A549 (cell line): ENCODE measurements at regions not wholly inside any gene's neighbourhood (a gene's known extent, or its start where the extent isn't known, plus 50 kb on each side); places are given as distances from the start of the nearest gene placed in this dataset.

Experiments
- ATAC-seq, 2 experiments: fragments of 200-7000 bp in 1 of 2; fragments of >200 bp in 1 of 2; cut with Nextera tagmentation in 1 of 2; cut with Tn5 transposase in 1 of 2; 3 replicates each; pipeline versions ENCODE4 v1.8.0 to v1.9.1; 2018 to 2020; ENCODE audit warnings: mild to moderate bottlenecking in 1 of 2, moderate library complexity in 1 of 2
- CTCF ChIA-PET: fragments of 300-600 bp; sonication (Branson Sonifier 250); formaldehyde crosslinking; extraction: SDS; loops from one replicate; lab custom pipeline; 2021; ENCODE audit warnings: antibody characterized with exemption, inconsistent platforms; lab: Yijun Ruan, JAX
- POLR2A ChIA-PET: fragments of 350-600 bp; formaldehyde crosslinking; extraction: SDS; loops from one replicate; lab custom pipeline; 2021; ENCODE audit warnings: antibody characterized with exemption, inconsistent platforms; lab: Yijun Ruan, JAX
- DNase-seq, 2 experiments: peaks; one replicate each; pipeline versions ENCODE4 v3.0.0 to v3.0.0-alpha.2; 2011 to 2016; ENCODE audit warnings: low read depth in 1 of 2, low spot score in 1 of 2
- FAIRE-seq: peaks from 2 replicates; lab custom pipeline; 2011; peaks lifted over from hg19 to GRCh38; lab: Jason Lieb, UNC
- H3K27ac ChIP-seq, 2 experiments: fragments of >200 bp; sonication (Bioruptor Twin); formaldehyde crosslinking; 3 replicates each; pipeline ENCODE4 v1.5.1; 2016 to 2017
- H3K4me1 ChIP-seq: fragments of >200 bp; sonication (Bioruptor Twin); formaldehyde crosslinking; 3 replicates; pipeline ENCODE4 v1.6.1; 2016
- H3K4me2 ChIP-seq: fragments of >200 bp; sonication (Bioruptor Twin); formaldehyde crosslinking; 3 replicates; pipeline ENCODE4 v1.6.1; 2016
- H3K4me3 ChIP-seq: fragments of >200 bp; sonication (Bioruptor Twin); formaldehyde crosslinking; 3 replicates; pipeline ENCODE4 v1.5.1; 2016
- H3K9me3 ChIP-seq: fragments of >200 bp; sonication (Bioruptor Twin); formaldehyde crosslinking; 3 replicates; pipeline ENCODE4 v1.6.1; 2016
- BHLHE40 ChIP-seq: IDR thresholded peaks from 2 replicates; pipeline ENCODE4 v1.6.1; 2012; ENCODE audit warnings: low read depth, low read length, inconsistent platforms
- CBX2 ChIP-seq: fragments of 200-600 bp; sonication (generic); IDR thresholded peaks from 2 replicates; pipeline ENCODE4 v1.6.1; 2016; ENCODE audit warnings: low read depth, mild to moderate bottlenecking, borderline replicate concordance
- CBX8 ChIP-seq: fragments of 200-600 bp; sonication (generic); IDR thresholded peaks from 2 replicates; pipeline ENCODE4 v1.6.1; 2016
- CEBPB ChIP-seq, 2 experiments: fragments of >200 bp in 1 of 2; sonication (Bioruptor Twin) in 1 of 2; formaldehyde crosslinking in 1 of 2; IDR thresholded peaks; 2 replicates each; pipeline ENCODE4 v1.6.1; 2012 to 2016
- EHF ChIP-seq: fragments of 250-450 bp; sonication (Bioruptor Pico); IDR thresholded peaks from 2 replicates; pipeline ENCODE4 v1.5.0; 2020; ENCODE audit warnings: mild to moderate bottlenecking
- EP300 ChIP-seq, 2 experiments: fragments of >200 bp; sonication (Bioruptor Twin); formaldehyde crosslinking; IDR thresholded peaks; 2 replicates in 1 of 2; 3 replicates in 1 of 2; pipeline ENCODE4 v1.6.1; 2016 to 2017
- FOSL2 ChIP-seq, 2 experiments: fragments of 450-650 bp in 1 of 2; fragments of >200 bp in 1 of 2; sonication (Bioruptor Twin) in 1 of 2; formaldehyde crosslinking; IDR thresholded peaks; 2 replicates each; pipeline versions ENCODE4 v1.5.0 to v1.6.1; 2016 to 2020; ENCODE audit warnings: mild to moderate bottlenecking in 1 of 2, moderate library complexity in 1 of 2
- FOXS1 ChIP-seq: fragments of 250-450 bp; sonication (Bioruptor Pico); IDR thresholded peaks from 2 replicates; pipeline ENCODE4 v1.5.0; 2020; ENCODE audit warnings: mild to moderate bottlenecking, moderate library complexity
- HEYL ChIP-seq: fragments of 250-450 bp; sonication (Bioruptor Pico); IDR thresholded peaks from 2 replicates; pipeline ENCODE4 v1.8.0; 2021; ENCODE audit warnings: mild to moderate bottlenecking, moderate library complexity
- HOXB13 ChIP-seq: fragments of 250-450 bp; sonication (Bioruptor Pico); IDR thresholded peaks from 2 replicates; pipeline ENCODE4 v1.5.0; 2020; ENCODE audit warnings: low read depth, mild to moderate bottlenecking, moderate library complexity
- JUN ChIP-seq, 2 experiments: fragments of >200 bp; sonication (Bioruptor Twin); formaldehyde crosslinking; IDR thresholded peaks; 2 replicates in 1 of 2; 3 replicates in 1 of 2; pipeline ENCODE4 v1.6.1; 2016 to 2017
- JUNB ChIP-seq: fragments of >200 bp; sonication (Bioruptor Twin); formaldehyde crosslinking; IDR thresholded peaks from 2 replicates; pipeline ENCODE4 v1.6.1; 2016
- KDM1A ChIP-seq: fragments of 200-600 bp; sonication (generic); IDR thresholded peaks from 2 replicates; pipeline ENCODE4 v1.6.1; 2016; ENCODE audit warnings: low read depth, mild to moderate bottlenecking
- MAFK ChIP-seq: fragments of 450-650 bp; IDR thresholded peaks from 2 replicates; pipeline ENCODE4 v1.6.1; 2014; ENCODE audit not compliant: partially characterized antibody
- NPAS2 ChIP-seq: fragments of 250-450 bp; sonication (Bioruptor Pico); IDR thresholded peaks from 2 replicates; pipeline ENCODE4 v1.8.0; 2022; ENCODE audit warnings: mild to moderate bottlenecking, moderate library complexity, borderline replicate concordance
- NR3C1 ChIP-seq: fragments of >200 bp; sonication (Bioruptor Twin); formaldehyde crosslinking; IDR thresholded peaks from 3 replicates; pipeline ENCODE4 v1.6.1; 2017
- POLR2A ChIP-seq: IDR thresholded peaks from 2 replicates; pipeline ENCODE4 v1.6.1; 2012; ENCODE audit warnings: mild to moderate bottlenecking, low read length
- WGBS: methylation state at CpG from one replicate; pipeline ENCODE4 v1.1.6; 2017; ENCODE audit errors: missing lambda C conversion rate; 5-methylcytosine and 5-hydroxymethylcytosine counted together
- TF ChIP-seq, protein P1 (sequence below): IDR thresholded peaks from 2 replicates; pipeline ENCODE4 v1.6.1; 2012
- TF ChIP-seq, protein P2 (sequence below): IDR thresholded peaks from 2 replicates; pipeline ENCODE4 v1.6.1; 2012; ENCODE audit warnings: low read depth, borderline replicate concordance
- TF ChIP-seq, protein P3 (sequence below): fragments of 250-450 bp; sonication (Bioruptor Pico); IDR thresholded peaks from 2 replicates; pipeline ENCODE4 v1.5.0; 2021; ENCODE audit warnings: mild to moderate bottlenecking, moderate library complexity, borderline replicate concordance
- TF ChIP-seq, protein P4 (sequence below): fragments of 200-600 bp; sonication (generic); IDR thresholded peaks from 2 replicates; pipeline ENCODE4 v1.6.1; 2016; ENCODE audit warnings: antibody characterized with exemption, mild to moderate bottlenecking, moderate library complexity

DNA sequence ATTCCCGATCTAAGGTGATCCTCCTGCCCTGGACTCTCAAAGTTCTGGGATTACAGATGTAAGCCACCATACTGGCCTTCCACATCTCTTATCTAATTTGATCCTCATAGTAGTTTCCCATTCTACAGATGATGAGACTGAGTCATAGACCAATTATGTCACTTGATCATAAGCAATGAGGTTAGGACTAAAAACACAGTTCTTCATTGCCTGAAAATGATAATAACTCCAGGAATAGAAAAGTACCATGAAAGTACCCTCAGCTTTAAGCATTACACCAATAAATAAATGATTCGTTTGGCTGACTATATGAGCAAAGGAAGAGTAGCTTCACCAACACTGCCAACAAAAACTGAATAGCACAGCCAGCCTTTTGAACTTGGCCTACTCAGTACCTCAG is 389.5 kb downstream of the ACTL7B start:
- no peak overlapping the region for H3K27ac ChIP-seq
- no peak overlapping the region for H3K4me2 ChIP-seq
- CTCF ChIA-PET = interaction anchor here (1.4 kb wide), 1 partner anchor 50 kb away, joined by 3 read pairs; no protein-coding TSS in a partner anchor
- H3K4me3 ChIP-seq = no peak overlapping the region
- WGBS = 87% methylated on average over 2 of the region's 2 CpGs
- TF ChIP-seq HEYL = no peak
- TF ChIP-seq EP300 (IDR thresholded peaks at IDR 0.05) = no peak
- TF ChIP-seq CBX8 = no peak
- TF ChIP-seq, protein P1, sequence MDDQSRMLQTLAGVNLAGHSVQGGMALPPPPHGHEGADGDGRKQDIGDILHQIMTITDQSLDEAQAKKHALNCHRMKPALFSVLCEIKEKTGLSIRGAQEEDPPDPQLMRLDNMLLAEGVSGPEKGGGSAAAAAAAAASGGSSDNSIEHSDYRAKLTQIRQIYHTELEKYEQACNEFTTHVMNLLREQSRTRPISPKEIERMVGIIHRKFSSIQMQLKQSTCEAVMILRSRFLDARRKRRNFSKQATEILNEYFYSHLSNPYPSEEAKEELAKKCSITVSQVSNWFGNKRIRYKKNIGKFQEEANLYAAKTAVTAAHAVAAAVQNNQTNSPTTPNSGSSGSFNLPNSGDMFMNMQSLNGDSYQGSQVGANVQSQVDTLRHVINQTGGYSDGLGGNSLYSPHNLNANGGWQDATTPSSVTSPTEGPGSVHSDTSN = no peak
- TF ChIP-seq NR3C1 = no peak
- no peak for TF ChIP-seq CBX2
- TF ChIP-seq BHLHE40 = no peak
- TF ChIP-seq MAFK = no peak
- TF ChIP-seq EHF (CRISPR knock-in tag) = no peak
- TF ChIP-seq, all 56 proteins: peak for 0
- no peak for ATAC-seq
- Histone ChIP-seq H3K9me3 (no peaks in the 10 kb centered on the region), H3K4me1 (peaks cover 10% of the 10 kb centered on the region)
- no peak for FAIRE-seq
- POLR2A ChIA-PET = no interaction called here
- no peak for DNase-seq

DNA sequence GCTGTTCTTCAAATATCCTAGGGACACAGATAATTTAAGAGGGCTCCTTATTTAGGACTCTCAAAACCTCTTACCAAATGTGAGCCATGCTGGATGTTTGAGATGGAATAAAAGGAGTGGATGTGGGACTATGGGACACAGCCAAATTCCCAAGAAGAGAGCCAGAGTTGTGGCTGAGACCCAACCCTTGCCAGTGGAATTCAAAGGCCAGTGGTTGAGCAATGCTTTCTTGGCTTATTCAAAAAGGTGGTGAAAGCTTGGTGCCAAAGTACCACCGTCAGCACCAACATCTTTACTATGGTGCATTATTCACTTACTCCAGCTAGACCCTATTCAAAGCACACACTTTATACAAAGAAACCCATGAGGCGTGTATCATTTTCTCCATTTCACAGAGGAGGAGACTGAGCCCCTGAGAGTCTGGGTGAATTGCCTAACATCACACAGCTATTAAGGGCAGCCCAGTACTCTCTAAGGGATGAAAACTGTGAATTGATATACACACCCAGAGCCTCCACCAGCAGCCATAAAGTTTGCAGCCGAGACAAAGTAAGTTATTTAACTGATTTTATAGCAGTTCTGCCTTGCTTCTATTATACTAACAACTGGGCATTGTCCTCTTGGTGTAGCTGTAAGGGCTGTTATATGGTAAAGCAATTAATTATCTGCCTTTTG is 391.7 kb downstream of the ACTL7B start:
- no peak for FAIRE-seq
- WGBS = 70% methylated on average over 3 of the region's 3 CpGs
- Histone ChIP-seq H3K9me3 (no peaks in the 10 kb centered on the region), H3K4me3 (no peak overlapping the region), H3K4me2 (no peak overlapping the region), H3K4me1 (peaks cover 10% of the 10 kb centered on the region), H3K27ac (no peak overlapping the region)
- no peak for ATAC-seq
- POLR2A ChIA-PET = no interaction called here
- TF ChIP-seq, protein P1 = no peak
- TF ChIP-seq, protein P2, sequence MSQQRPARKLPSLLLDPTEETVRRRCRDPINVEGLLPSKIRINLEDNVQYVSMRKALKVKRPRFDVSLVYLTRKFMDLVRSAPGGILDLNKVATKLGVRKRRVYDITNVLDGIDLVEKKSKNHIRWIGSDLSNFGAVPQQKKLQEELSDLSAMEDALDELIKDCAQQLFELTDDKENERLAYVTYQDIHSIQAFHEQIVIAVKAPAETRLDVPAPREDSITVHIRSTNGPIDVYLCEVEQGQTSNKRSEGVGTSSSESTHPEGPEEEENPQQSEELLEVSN = no peak
- no peak for TF ChIP-seq HOXB13 (CRISPR knock-in tag)
- TF ChIP-seq POLR2A = no peak
- no peak for TF ChIP-seq BHLHE40
- CTCF ChIA-PET = interaction anchor here (1.0 to 1.8 kb wide), 3 partner anchors 10 to 50 kb away, joined by 3 to 6 read pairs (median 4); no protein-coding TSS in a partner anchor
- DNase-seq = no peak

DNA sequence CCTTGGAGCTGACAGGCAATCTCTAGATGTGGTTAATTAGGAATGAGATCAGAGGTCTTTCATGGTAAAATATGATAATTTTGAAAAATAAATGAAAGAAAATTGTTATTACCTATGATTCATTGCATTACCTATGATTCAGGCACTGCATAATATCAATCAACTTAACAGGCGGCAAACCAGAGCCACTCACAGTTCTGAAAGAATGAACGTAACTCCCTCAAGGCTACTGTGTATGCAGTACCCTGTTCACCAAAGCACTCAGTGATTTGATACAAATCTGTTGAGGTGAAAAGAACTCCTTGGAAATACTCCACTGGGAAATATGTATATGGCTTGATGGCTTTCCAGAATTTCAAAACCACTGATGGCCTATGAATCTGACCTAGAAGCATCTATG is 398.9 kb downstream of the ACTL7B start:
- no peak for TF ChIP-seq FOXS1
- TF ChIP-seq HOXB13 (CRISPR knock-in tag) = no peak
- no peak for TF ChIP-seq JUNB
- ChIA-PET POLR2A (no interaction called here), CTCF (interaction anchor here (1.1 to 1.9 kb wide), 2 partner anchors 88 to 305 kb away, joined by 3 to 4 read pairs; no protein-coding TSS in a partner anchor)
- WGBS = 74% methylated on average over 2 of the region's 2 CpGs
- Histone ChIP-seq H3K9me3 (no peaks in the 10 kb centered on the region), H3K4me2 (no peak overlapping the region), H3K4me3 (no peak overlapping the region), H3K4me1 (no peaks in the 10 kb centered on the region), H3K27ac (no peak overlapping the region)
- no peak for ATAC-seq
- no peak for FAIRE-seq
- DNase-seq = no peak

DNA sequence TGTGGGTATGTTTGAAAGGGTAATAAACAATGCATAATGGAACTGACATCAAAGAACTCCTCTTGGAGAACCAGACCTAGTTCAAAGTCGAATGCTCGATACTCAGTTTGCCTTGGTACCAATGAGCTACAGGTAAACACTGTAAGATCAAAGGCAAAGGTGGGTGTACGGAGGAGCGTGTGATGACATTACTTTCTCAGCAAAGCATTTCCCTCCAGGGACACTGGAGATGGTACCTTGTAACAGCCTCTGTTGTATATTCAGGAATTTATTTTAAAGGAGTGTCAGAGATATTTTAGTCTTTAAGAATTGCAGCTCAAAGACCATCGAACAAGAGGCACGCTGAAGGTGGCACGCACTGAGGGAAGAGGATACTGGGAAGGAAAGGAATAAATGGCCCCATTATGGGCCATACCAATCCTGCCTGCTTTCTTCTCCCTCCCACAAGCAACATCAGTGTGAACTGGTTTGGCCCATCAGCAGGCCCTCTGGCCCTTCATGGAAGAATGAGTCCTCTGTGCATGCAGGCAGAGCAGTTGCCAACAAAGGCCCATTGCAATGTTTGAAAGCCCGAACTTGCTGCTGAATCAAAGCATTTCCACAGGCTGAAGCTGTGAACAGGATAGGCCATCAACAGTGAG is 410.2 kb downstream of the ACTL7B start:
- FAIRE-seq (no peak), ATAC-seq (no peak)
- 84% methylated on average over 8 of the region's 8 CpGs for WGBS
- TF ChIP-seq KDM1A (no peak), FOSL2 (IDR thresholded peaks at IDR 0.05) (no peak), FOSL2 (CRISPR knock-in tag; IDR thresholded peaks at IDR 0.05) (no peak), JUN (IDR thresholded peaks at IDR 0.05) (no peak), NPAS2 (CRISPR knock-in tag) (no peak), CEBPB (IDR thresholded peaks at IDR 0.05) (no peak)
- TF ChIP-seq, protein P3, sequence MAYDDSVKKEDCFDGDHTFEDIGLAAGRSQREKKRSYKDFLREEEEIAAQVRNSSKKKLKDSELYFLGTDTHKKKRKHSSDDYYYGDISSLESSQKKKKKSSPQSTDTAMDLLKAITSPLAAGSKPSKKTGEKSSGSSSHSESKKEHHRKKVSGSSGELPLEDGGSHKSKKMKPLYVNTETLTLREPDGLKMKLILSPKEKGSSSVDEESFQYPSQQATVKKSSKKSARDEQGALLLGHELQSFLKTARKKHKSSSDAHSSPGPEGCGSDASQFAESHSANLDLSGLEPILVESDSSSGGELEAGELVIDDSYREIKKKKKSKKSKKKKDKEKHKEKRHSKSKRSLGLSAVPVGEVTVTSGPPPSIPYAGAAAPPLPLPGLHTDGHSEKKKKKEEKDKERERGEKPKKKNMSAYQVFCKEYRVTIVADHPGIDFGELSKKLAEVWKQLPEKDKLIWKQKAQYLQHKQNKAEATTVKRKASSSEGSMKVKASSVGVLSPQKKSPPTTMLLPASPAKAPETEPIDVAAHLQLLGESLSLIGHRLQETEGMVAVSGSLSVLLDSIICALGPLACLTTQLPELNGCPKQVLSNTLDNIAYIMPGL (CRISPR knock-in tag) = no peak
- TF ChIP-seq, protein P4, sequence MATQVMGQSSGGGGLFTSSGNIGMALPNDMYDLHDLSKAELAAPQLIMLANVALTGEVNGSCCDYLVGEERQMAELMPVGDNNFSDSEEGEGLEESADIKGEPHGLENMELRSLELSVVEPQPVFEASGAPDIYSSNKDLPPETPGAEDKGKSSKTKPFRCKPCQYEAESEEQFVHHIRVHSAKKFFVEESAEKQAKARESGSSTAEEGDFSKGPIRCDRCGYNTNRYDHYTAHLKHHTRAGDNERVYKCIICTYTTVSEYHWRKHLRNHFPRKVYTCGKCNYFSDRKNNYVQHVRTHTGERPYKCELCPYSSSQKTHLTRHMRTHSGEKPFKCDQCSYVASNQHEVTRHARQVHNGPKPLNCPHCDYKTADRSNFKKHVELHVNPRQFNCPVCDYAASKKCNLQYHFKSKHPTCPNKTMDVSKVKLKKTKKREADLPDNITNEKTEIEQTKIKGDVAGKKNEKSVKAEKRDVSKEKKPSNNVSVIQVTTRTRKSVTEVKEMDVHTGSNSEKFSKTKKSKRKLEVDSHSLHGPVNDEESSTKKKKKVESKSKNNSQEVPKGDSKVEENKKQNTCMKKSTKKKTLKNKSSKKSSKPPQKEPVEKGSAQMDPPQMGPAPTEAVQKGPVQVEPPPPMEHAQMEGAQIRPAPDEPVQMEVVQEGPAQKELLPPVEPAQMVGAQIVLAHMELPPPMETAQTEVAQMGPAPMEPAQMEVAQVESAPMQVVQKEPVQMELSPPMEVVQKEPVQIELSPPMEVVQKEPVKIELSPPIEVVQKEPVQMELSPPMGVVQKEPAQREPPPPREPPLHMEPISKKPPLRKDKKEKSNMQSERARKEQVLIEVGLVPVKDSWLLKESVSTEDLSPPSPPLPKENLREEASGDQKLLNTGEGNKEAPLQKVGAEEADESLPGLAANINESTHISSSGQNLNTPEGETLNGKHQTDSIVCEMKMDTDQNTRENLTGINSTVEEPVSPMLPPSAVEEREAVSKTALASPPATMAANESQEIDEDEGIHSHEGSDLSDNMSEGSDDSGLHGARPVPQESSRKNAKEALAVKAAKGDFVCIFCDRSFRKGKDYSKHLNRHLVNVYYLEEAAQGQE = no peak
- TF ChIP-seq, all 56 proteins: peak for 0
- no peak for DNase-seq
- no peaks in the 10 kb centered on the region for H3K9me3 ChIP-seq
- ChIA-PET CTCF (no interaction called here), POLR2A (no interaction called here)
- H3K4me1 ChIP-seq = peaks cover 17% of the 10 kb centered on the region; the same call in 2 of the 3 replicates
- no peak overlapping the region for H3K4me2 ChIP-seq
- H3K27ac ChIP-seq = no peak overlapping the region
- no peak overlapping the region for H3K4me3 ChIP-seq
